Pons (tissue), 1 donor: ENCODE measurements at regions not wholly inside any gene's neighbourhood (a gene's known extent, or its start where the extent isn't known, plus 50 kb on each side); places are given as distances from the start of the nearest gene placed in this dataset.

Experiments
- DNase-seq: peaks from one replicate; pipeline ENCODE4 v3.0.0-alpha.2; 2016; ENCODE audit warnings: low spot score

- DNase-seq, result no peak
Measured at GRCh38 chr5:8907168-8907868, 638.6 kb downstream of the SEMA5A start.

GRCh38 chr5:8908055-8908683 is 637.7 kb downstream of the SEMA5A start:
- DNase-seq, result no peak

GRCh38 chr5:8912106-8912505 is 633.8 kb downstream of the SEMA5A start:
- DNase-seq, result no peak

GRCh38 chr5:8913522-8913921 is 632.4 kb downstream of the SEMA5A start:
- DNase-seq, result no peak

- no peak for DNase-seq
Measured at GRCh38 chr5:8919096-8919495, 626.8 kb downstream of the SEMA5A start.

- no peak for DNase-seq
Measured at GRCh38 chr5:8923526-8923925, 622.3 kb downstream of the SEMA5A start.

GRCh38 chr5:8924054-8924793 is 621.7 kb downstream of the SEMA5A start:
- no peak for DNase-seq

- DNase-seq, result no peak
Measured at GRCh38 chr5:8930021-8930420, 615.9 kb downstream of the SEMA5A start.

GRCh38 chr5:8934455-8934854 is 611.4 kb downstream of the SEMA5A start:
- no peak for DNase-seq

GRCh38 chr5:8940934-8941333 is 604.9 kb downstream of the SEMA5A start:
- no peak for DNase-seq

- DNase-seq, result no peak
Measured at GRCh38 chr5:8943301-8943700, 602.6 kb downstream of the SEMA5A start.

GRCh38 chr5:8944005-8944404 is 601.9 kb downstream of the SEMA5A start:
- no peak for DNase-seq

- no peak for DNase-seq
Measured at GRCh38 chr5:8945972-8946371, 599.9 kb downstream of the SEMA5A start.

- no peak for DNase-seq
Measured at GRCh38 chr5:8949908-8950307, 596.0 kb downstream of the SEMA5A start.

- DNase-seq, result no peak
Measured at GRCh38 chr5:8952147-8952546, 593.7 kb downstream of the SEMA5A start.

GRCh38 chr5:8953016-8953415 is 592.9 kb downstream of the SEMA5A start:
- DNase-seq, result no peak

- DNase-seq, result no peak
Measured at GRCh38 chr5:8953911-8954438, 591.9 kb downstream of the SEMA5A start.

- DNase-seq, result no peak
Measured at GRCh38 chr5:8954801-8955200, 591.1 kb downstream of the SEMA5A start.

GRCh38 chr5:8956659-8957058 is 589.2 kb downstream of the SEMA5A start:
- no peak for DNase-seq

- DNase-seq, result no peak
Measured at GRCh38 chr5:8958602-8959001, 587.3 kb downstream of the SEMA5A start.

- no peak for DNase-seq
Measured at GRCh38 chr5:8961219-8961618, 584.7 kb downstream of the SEMA5A start.

GRCh38 chr5:8961956-8962355 is 583.9 kb downstream of the SEMA5A start:
- DNase-seq, result no peak

- DNase-seq, result no peak
Measured at GRCh38 chr5:8981016-8981415, 564.9 kb downstream of the SEMA5A start.
